HCT116 (cell line): ENCODE measurements at regions not wholly inside any gene's neighbourhood (a gene's known extent, or its start where the extent isn't known, plus 50 kb on each side); places are given as distances from the start of the nearest gene placed in this dataset.

Experiments
- EZH2 ChIP-seq: fragments of 200-600 bp; sonication (generic); IDR thresholded peaks from 2 replicates; pipeline ENCODE4 v1.6.1; 2017; ENCODE audit warnings: antibody characterized with exemption, mixed run types
- EZH2phosphoT487 ChIP-seq: fragments of 200-600 bp; IDR thresholded peaks from 2 replicates; pipeline ENCODE4 v1.6.1; 2018; ENCODE audit warnings: antibody characterized with exemption, borderline replicate concordance
- POLR2A ChIP-seq: IDR thresholded peaks from 2 replicates; pipeline ENCODE4 v1.7.0; 2011; ENCODE audit warnings: borderline replicate concordance; ENCODE audit not compliant: insufficient read depth, insufficient read length; ENCODE audit errors: extremely low read depth
- POLR2AphosphoS5 ChIP-seq: IDR thresholded peaks from 2 replicates; pipeline ENCODE4 v1.6.1; 2011; ENCODE audit warnings: mild to moderate bottlenecking, low read depth, low read length, moderate library complexity
- ZFX ChIP-seq: fragments of 450-650 bp; IDR thresholded peaks from 2 replicates; pipeline ENCODE4 v1.6.1; 2017
- TF ChIP-seq, protein P1 (sequence below), 3 experiments: fragments of 200-600 bp in 1 of 3; sonication (generic) in 1 of 3; IDR thresholded peaks in 2 of 3; conservative IDR thresholded peaks in 1 of 3; 2 replicates each; pipeline ENCODE4 v1.5.1; 2012 to 2017; ENCODE audit warnings: low read depth in 2 of 3, low read length in 2 of 3, antibody characterized with exemption in 1 of 3, borderline replicate concordance in 1 of 3, control low read depth in 1 of 3, mild to moderate bottlenecking in 1 of 3, mixed read lengths in 1 of 3, mixed run types in 1 of 3, moderate library complexity in 1 of 3; ENCODE audit not compliant: insufficient read depth in 1 of 3
- TF ChIP-seq, protein P2 (sequence below): IDR thresholded peaks from 2 replicates; pipeline ENCODE4 v1.6.1; 2012; ENCODE audit warnings: low read depth

DNA sequence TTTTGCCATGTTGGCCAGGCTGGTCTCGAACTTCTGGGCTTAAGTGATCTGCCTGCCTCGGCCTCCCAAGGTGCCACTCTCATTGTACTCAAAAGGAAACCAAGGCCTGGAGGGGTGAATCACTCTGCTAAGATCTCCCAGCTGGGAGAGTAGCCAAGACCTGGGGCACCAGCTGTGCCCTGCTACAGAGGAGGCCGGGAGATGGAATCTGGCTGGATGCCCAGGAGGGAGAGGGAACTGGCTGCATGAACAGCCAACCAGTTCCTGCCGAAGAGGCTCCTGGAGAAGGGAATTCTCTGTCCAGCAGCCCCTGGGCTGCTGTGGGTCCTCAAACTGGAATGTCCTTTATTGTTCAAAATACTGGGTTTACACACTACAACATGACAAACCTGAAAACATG is 238.7 kb upstream of the CIBAR2 start:
- TF ChIP-seq, protein P1, sequence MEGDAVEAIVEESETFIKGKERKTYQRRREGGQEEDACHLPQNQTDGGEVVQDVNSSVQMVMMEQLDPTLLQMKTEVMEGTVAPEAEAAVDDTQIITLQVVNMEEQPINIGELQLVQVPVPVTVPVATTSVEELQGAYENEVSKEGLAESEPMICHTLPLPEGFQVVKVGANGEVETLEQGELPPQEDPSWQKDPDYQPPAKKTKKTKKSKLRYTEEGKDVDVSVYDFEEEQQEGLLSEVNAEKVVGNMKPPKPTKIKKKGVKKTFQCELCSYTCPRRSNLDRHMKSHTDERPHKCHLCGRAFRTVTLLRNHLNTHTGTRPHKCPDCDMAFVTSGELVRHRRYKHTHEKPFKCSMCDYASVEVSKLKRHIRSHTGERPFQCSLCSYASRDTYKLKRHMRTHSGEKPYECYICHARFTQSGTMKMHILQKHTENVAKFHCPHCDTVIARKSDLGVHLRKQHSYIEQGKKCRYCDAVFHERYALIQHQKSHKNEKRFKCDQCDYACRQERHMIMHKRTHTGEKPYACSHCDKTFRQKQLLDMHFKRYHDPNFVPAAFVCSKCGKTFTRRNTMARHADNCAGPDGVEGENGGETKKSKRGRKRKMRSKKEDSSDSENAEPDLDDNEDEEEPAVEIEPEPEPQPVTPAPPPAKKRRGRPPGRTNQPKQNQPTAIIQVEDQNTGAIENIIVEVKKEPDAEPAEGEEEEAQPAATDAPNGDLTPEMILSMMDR (IDR thresholded peaks at IDR 0.05 in 2 of 3, conservative IDR thresholded peaks at IDR 0.05 in 1 of 3; ENCODE audit: borderline replicate concordance in 1 of 3, insufficient read depth in 1 of 3, low read depth in 2 of 3, low read length in 2 of 3), result no peak
- TF ChIP-seq POLR2A (no peak), EZH2 (no peak), ZFX (no peak), POLR2AphosphoS5 (peak; percentile 86), EZH2phosphoT487 (no peak)
- TF ChIP-seq, protein P2, sequence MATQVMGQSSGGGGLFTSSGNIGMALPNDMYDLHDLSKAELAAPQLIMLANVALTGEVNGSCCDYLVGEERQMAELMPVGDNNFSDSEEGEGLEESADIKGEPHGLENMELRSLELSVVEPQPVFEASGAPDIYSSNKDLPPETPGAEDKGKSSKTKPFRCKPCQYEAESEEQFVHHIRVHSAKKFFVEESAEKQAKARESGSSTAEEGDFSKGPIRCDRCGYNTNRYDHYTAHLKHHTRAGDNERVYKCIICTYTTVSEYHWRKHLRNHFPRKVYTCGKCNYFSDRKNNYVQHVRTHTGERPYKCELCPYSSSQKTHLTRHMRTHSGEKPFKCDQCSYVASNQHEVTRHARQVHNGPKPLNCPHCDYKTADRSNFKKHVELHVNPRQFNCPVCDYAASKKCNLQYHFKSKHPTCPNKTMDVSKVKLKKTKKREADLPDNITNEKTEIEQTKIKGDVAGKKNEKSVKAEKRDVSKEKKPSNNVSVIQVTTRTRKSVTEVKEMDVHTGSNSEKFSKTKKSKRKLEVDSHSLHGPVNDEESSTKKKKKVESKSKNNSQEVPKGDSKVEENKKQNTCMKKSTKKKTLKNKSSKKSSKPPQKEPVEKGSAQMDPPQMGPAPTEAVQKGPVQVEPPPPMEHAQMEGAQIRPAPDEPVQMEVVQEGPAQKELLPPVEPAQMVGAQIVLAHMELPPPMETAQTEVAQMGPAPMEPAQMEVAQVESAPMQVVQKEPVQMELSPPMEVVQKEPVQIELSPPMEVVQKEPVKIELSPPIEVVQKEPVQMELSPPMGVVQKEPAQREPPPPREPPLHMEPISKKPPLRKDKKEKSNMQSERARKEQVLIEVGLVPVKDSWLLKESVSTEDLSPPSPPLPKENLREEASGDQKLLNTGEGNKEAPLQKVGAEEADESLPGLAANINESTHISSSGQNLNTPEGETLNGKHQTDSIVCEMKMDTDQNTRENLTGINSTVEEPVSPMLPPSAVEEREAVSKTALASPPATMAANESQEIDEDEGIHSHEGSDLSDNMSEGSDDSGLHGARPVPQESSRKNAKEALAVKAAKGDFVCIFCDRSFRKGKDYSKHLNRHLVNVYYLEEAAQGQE, result no peak
